ENCODE measurements at regions not wholly inside any gene's neighbourhood (a gene's known extent, or its start where the extent isn't known, plus 50 kb on each side); places are given as distances from the start of the nearest gene placed in this dataset.

GRCh38 chr21:35770101-35770945 lies 290.0 kb downstream of the SETD4 start:
- Histone ChIP-seq H3K4me2 (ENCODE audit: low read length) (no peak overlapping the region), H3F3A (ENCODE audit: control insufficient read depth, insufficient read depth) (no peaks in the 10 kb centered on the region), H3K9me3 (ENCODE audit: control insufficient read depth, insufficient read depth, low read length) (no peaks in the 10 kb centered on the region), H3K27me3 (ENCODE audit: control insufficient read depth, low read length) (0 out of 2 replicates have a peak, but pooled peaks cover 2% of the 10 kb centered on the region), H3K27ac (ENCODE audit: low read depth, low read length) (no peak overlapping the region), H3K36me3 (ENCODE audit: control insufficient read depth, low read length) (no peaks in the 10 kb centered on the region), H3K4me1 (ENCODE audit: control insufficient read depth, low read length) (no peaks in the 10 kb centered on the region), H3K9me2 (replicated peaks; ENCODE audit: control insufficient read depth, low read length) (no peaks in the 10 kb centered on the region), H4K20me1 (ENCODE audit: control insufficient read depth, insufficient read depth, low read depth, low read length) (no peaks in the 10 kb centered on the region), H3K79me2 (ENCODE audit: control insufficient read depth, low read length) (no peaks in the 10 kb centered on the region), H3K4me3 (ENCODE audit: low read length) (no peak overlapping the region)
- TF ChIP-seq CTCF (IDR thresholded peaks at IDR 0.05; ENCODE audit: low read depth, low read length, poor library complexity, severe bottlenecking) (no peak), EZH2phosphoT487 (IDR thresholded peaks at IDR 0.05; ENCODE audit: borderline replicate concordance, low read length) (no peak)

GRCh38 chr21:35768187-35768586 lies 292.1 kb downstream of the SETD4 start:
- H3K4me1 ChIP-seq (ENCODE audit: control insufficient read depth, low read length): no peaks in the 10 kb centered on the region
- no peaks in the 10 kb centered on the region for H4K20me1 ChIP-seq (ENCODE audit: control insufficient read depth, insufficient read depth, low read depth, low read length)
- TF ChIP-seq EZH2phosphoT487 (IDR thresholded peaks at IDR 0.05; ENCODE audit: borderline replicate concordance, low read length) (no peak), CTCF (IDR thresholded peaks at IDR 0.05; ENCODE audit: low read depth, low read length, poor library complexity, severe bottlenecking) (no peak)
- no peak overlapping the region for H3K4me2 ChIP-seq (ENCODE audit: low read length)
- 0 out of 2 replicates have a peak, but pooled peaks cover 2% of the 10 kb centered on the region for H3K27me3 ChIP-seq (ENCODE audit: control insufficient read depth, low read length)
- no peak overlapping the region for H3K4me3 ChIP-seq (ENCODE audit: low read length)
- no peaks in the 10 kb centered on the region for H3F3A ChIP-seq (ENCODE audit: control insufficient read depth, insufficient read depth)
- H3K9me3 ChIP-seq (ENCODE audit: control insufficient read depth, insufficient read depth, low read length): no peaks in the 10 kb centered on the region
- H3K27ac ChIP-seq (ENCODE audit: low read depth, low read length): no peak overlapping the region
- H3K36me3 ChIP-seq (ENCODE audit: control insufficient read depth, low read length): no peaks in the 10 kb centered on the region
- no peaks in the 10 kb centered on the region for H3K79me2 ChIP-seq (ENCODE audit: control insufficient read depth, low read length)
- no peaks in the 10 kb centered on the region for H3K9me2 ChIP-seq (replicated peaks; ENCODE audit: control insufficient read depth, low read length)

- H4K20me1 ChIP-seq (ENCODE audit: control insufficient read depth, insufficient read depth, low read depth, low read length): no peaks in the 10 kb centered on the region
- no peaks in the 10 kb centered on the region for H3F3A ChIP-seq (ENCODE audit: control insufficient read depth, insufficient read depth)
- no peaks in the 10 kb centered on the region for H3K79me2 ChIP-seq (ENCODE audit: control insufficient read depth, low read length)
- no peak for TF ChIP-seq EZH2phosphoT487 (IDR thresholded peaks at IDR 0.05; ENCODE audit: borderline replicate concordance, low read length)
- TF ChIP-seq CTCF (IDR thresholded peaks at IDR 0.05; ENCODE audit: low read depth, low read length, poor library complexity, severe bottlenecking): no peak
- H3K4me1 ChIP-seq (ENCODE audit: control insufficient read depth, low read length): no peaks in the 10 kb centered on the region
- no peaks in the 10 kb centered on the region for H3K9me2 ChIP-seq (replicated peaks; ENCODE audit: control insufficient read depth, low read length)
- H3K9me3 ChIP-seq (ENCODE audit: control insufficient read depth, insufficient read depth, low read length): no peaks in the 10 kb centered on the region
- no peak overlapping the region for H3K4me3 ChIP-seq (ENCODE audit: low read length)
- H3K4me2 ChIP-seq (ENCODE audit: low read length): no peak overlapping the region
- no peaks in the 10 kb centered on the region for H3K36me3 ChIP-seq (ENCODE audit: control insufficient read depth, low read length)
- H3K27me3 ChIP-seq (ENCODE audit: control insufficient read depth, low read length): no peaks in the 10 kb centered on the region
- H3K27ac ChIP-seq (ENCODE audit: low read depth, low read length): no peak overlapping the region
Observed at GRCh38 chr21:35764586-35764985, 295.7 kb downstream of the SETD4 start.

Measured in DOHH2 (cell line).